Effector memory CD8-positive, alpha-beta T cell (primary cell): ENCODE measurements at regions not wholly inside any gene's neighbourhood (a gene's known extent, or its start where the extent isn't known, plus 50 kb on each side); places are given as distances from the start of the nearest gene placed in this dataset.

Source experiments
- ATAC-seq: fragments of 150-1000 bp; cut with Tn5 transposase; replicated peaks from 2 replicates; pipeline ENCODE4 v1.10.0; 2021; ENCODE audit warnings: mild to moderate bottlenecking, moderate library complexity
- DNase-seq, 3 experiments: peaks; one replicate each; pipeline ENCODE4 v3.0.0; 2021
- H3K27ac Mint-ChIP-seq, 2 donors: one replicate each; pipeline ENCODE4 v1.8.0; 2022; ENCODE audit warnings: mild to moderate bottlenecking in 2 of 2, mixed read lengths in 2 of 2, moderate library complexity in 2 of 2
- H3K27me3 Mint-ChIP-seq, 2 donors: one replicate each; pipeline ENCODE4 v1.8.0; 2022; ENCODE audit warnings: mixed read lengths in 2 of 2
- H3K36me3 Mint-ChIP-seq: one replicate; pipeline ENCODE4 v1.8.0; 2022; ENCODE audit warnings: mild to moderate bottlenecking, moderate library complexity, mixed read lengths; ENCODE audit not compliant: insufficient read depth
- H3K4me1 Mint-ChIP-seq, 2 donors: one replicate each; pipeline ENCODE4 v1.8.0; 2022; ENCODE audit warnings: low read depth in 2 of 2, mixed read lengths in 2 of 2
- H3K4me3 Mint-ChIP-seq, 2 donors: one replicate each; pipeline ENCODE4 v1.8.0; 2022; ENCODE audit warnings: mild to moderate bottlenecking in 2 of 2, mixed read lengths in 2 of 2, moderate library complexity in 2 of 2
- H3K9me3 Mint-ChIP-seq, 2 donors: one replicate each; pipeline ENCODE4 v1.8.0; 2022; ENCODE audit warnings: mixed read lengths in 2 of 2

DNA sequence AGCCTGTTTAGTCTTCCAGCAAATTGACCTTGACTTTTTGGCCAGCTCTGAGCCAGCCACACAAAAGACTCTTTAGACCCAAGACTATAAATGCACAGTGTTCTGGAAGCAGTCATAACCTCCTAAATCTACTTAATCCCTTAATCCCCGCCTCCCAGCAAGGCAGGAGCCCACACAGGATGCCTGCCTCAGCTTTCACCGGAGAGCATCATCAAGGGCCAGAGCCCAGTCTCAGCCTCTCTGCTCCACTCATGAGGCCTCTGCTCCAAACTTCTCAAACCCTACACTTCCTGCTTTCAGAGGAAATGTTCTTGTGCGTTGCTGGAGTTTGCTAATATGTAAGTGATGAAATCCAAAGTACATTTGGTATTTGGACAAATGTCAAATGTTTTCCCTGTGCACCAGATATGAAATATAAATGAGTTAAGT is 57.9 kb upstream of the FSHB start:
- Mint-ChIP-seq H3K4me3 (no peak overlapping the region), H3K27me3 (peaks cover 0 to 14% of the 10 kb centered on the region in 2 donors), H3K36me3 (no peaks in the 10 kb centered on the region), H3K4me1 (no peaks in the 10 kb centered on the region), H3K27ac (no peak overlapping the region), H3K9me3 (peaks cover 0 to 1% of the 10 kb centered on the region in 2 donors)
- DNase-seq, result no peak
- ATAC-seq, result no peak

DNA sequence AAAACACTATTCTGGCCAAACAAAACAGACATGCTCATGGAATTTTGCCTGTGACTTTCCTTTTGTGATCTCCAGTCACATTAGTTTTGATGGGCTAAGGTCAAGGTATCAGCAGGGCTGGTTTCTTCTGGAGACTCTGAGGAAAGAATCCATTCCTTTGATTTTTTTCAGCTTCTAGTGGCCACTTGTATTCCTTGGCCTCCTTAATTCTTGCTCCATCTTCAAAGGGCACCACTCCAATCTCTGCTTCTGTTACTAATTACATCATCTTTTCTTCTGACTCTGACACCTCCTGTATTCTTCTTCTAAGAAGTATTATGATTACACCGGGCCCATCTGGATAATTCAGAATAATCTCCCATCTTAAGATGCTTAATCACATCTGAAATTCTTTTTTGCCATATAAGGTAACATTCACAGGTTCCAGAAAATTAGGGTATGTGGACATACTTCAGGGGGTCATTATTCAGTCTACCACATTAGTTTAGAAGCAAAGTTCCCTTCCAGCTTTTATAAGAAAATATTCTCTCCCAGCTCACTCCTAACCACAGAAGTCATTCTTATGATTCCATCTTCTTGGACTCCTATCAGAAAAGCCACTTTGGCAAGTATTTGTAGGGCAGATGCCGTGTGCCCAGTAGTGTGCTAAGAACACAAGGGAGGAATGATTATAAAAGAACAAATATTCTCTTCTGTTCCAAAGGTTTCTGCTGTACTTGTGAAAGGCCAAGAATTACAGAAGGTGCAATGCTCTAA is 56.4 kb upstream of the FSHB start:
- Mint-ChIP-seq H3K4me3 (no peak overlapping the region), H3K9me3 (peaks cover 0 to 2% of the 10 kb centered on the region in 2 donors), H3K36me3 (no peaks in the 10 kb centered on the region), H3K4me1 (no peaks in the 10 kb centered on the region), H3K27me3 (peaks cover 3 to 14% of the 10 kb centered on the region in 2 donors), H3K27ac (no peak overlapping the region)
- DNase-seq, result no peak
- no peak for ATAC-seq
